Osteoblast (primary cell): ENCODE measurements at regions not wholly inside any gene's neighbourhood (a gene's known extent, or its start where the extent isn't known, plus 50 kb on each side); places are given as distances from the start of the nearest gene placed in this dataset.

Experiments
- DNase-seq: peaks from one replicate; pipeline ENCODE4 v3.0.0; 2011; ENCODE audit warnings: low spot score, mixed read lengths; ENCODE audit not compliant: insufficient read length; ENCODE audit errors: missing footprints
- H2AFZ ChIP-seq: 2 replicates; pipeline ENCODE4 v1.6.0; 2011; ENCODE audit warnings: mild to moderate bottlenecking, low read length
- H3K27ac ChIP-seq: 2 replicates; pipeline ENCODE4 v1.5.1; 2011; ENCODE audit warnings: mild to moderate bottlenecking, low read depth, low read length, moderate library complexity
- H3K27me3 ChIP-seq: 2 replicates; pipeline ENCODE4 v1.6.0; 2012; ENCODE audit warnings: mild to moderate bottlenecking, control low read depth, inconsistent platforms, low read length, moderate library complexity; ENCODE audit not compliant: insufficient read depth
- H3K36me3 ChIP-seq: 2 replicates; pipeline ENCODE4 v1.5.1; 2011; ENCODE audit warnings: mild to moderate bottlenecking, low read length, control low read depth, moderate library complexity; ENCODE audit not compliant: insufficient read depth
- H3K4me1 ChIP-seq: 2 replicates; pipeline ENCODE4 v1.5.1; 2011; ENCODE audit warnings: mild to moderate bottlenecking, low read length, control low read depth, moderate library complexity; ENCODE audit not compliant: insufficient read depth
- H3K4me2 ChIP-seq: 2 replicates; pipeline ENCODE4 v1.6.0; 2011; ENCODE audit warnings: mild to moderate bottlenecking, low read length; ENCODE audit not compliant: insufficient read depth
- H3K4me3 ChIP-seq: fragments of 200-600 bp; sonication (generic); 3 replicates; pipeline ENCODE4 v1.5.1; 2012; ENCODE audit warnings: mild to moderate bottlenecking, low read length, inconsistent platforms; ENCODE audit not compliant: insufficient read depth
- H3K79me2 ChIP-seq: 2 replicates; pipeline ENCODE4 v1.6.0; 2012; ENCODE audit warnings: mild to moderate bottlenecking, low read length, control low read depth, inconsistent platforms; ENCODE audit not compliant: insufficient read depth
- H3K9me3 ChIP-seq: 2 replicates; pipeline ENCODE4 v1.5.1; 2011; ENCODE audit warnings: low read depth, low read length, control low read depth
- H4K20me1 ChIP-seq: 2 replicates; pipeline ENCODE4 v1.6.0; 2012; ENCODE audit warnings: mild to moderate bottlenecking, low read length, control low read depth; ENCODE audit not compliant: insufficient read depth
- CTCF ChIP-seq: IDR thresholded peaks from 2 replicates; pipeline ENCODE4 v1.5.1; 2011; ENCODE audit warnings: mild to moderate bottlenecking, low read depth, low read length, moderate library complexity; ENCODE audit errors: extremely low read depth

- DNase-seq, result no peak
- Histone ChIP-seq H2AFZ (no peak overlapping the region), H3K27ac (no peak overlapping the region), H3K4me2 (no peak overlapping the region), H3K79me2 (no peaks in the 10 kb centered on the region), H4K20me1 (no peaks in the 10 kb centered on the region), H3K4me3 (no peak overlapping the region), H3K27me3 (no peaks in the 10 kb centered on the region), H3K36me3 (no peaks in the 10 kb centered on the region), H3K4me1 (no peaks in the 10 kb centered on the region), H3K9me3 (no peaks in the 10 kb centered on the region)
- TF ChIP-seq CTCF, result no peak
Measured at GRCh38 chr7:12146813-12147212, 64.3 kb upstream of the TMEM106B start.

GRCh38 chr7:12152196-12152918, 58.7 kb upstream of the TMEM106B start:
- TF ChIP-seq CTCF, result no peak
- Histone ChIP-seq H3K4me3 (no peak overlapping the region), H3K27me3 (no peaks in the 10 kb centered on the region), H2AFZ (no peak overlapping the region), H3K4me1 (no peaks in the 10 kb centered on the region), H3K4me2 (no peak overlapping the region), H3K27ac (no peak overlapping the region), H3K9me3 (no peaks in the 10 kb centered on the region), H4K20me1 (no peaks in the 10 kb centered on the region), H3K79me2 (no peaks in the 10 kb centered on the region), H3K36me3 (no peaks in the 10 kb centered on the region)
- DNase-seq, result no peak

- Histone ChIP-seq H2AFZ (no peak overlapping the region), H3K4me2 (no peak overlapping the region), H3K4me3 (no peak overlapping the region), H3K27me3 (no peaks in the 10 kb centered on the region), H3K79me2 (no peaks in the 10 kb centered on the region), H3K36me3 (no peaks in the 10 kb centered on the region), H4K20me1 (no peaks in the 10 kb centered on the region), H3K4me1 (no peaks in the 10 kb centered on the region), H3K27ac (no peak overlapping the region), H3K9me3 (no peaks in the 10 kb centered on the region)
- no peak for DNase-seq
- TF ChIP-seq CTCF, result no peak
Measured at GRCh38 chr7:12154119-12154518, 57.0 kb upstream of the TMEM106B start.

- Histone ChIP-seq H2AFZ (no peak overlapping the region), H3K27me3 (no peaks in the 10 kb centered on the region), H3K4me3 (no peak overlapping the region), H3K79me2 (no peaks in the 10 kb centered on the region), H3K36me3 (no peaks in the 10 kb centered on the region), H3K27ac (no peak overlapping the region), H3K4me2 (no peak overlapping the region), H3K9me3 (no peaks in the 10 kb centered on the region), H4K20me1 (no peaks in the 10 kb centered on the region), H3K4me1 (peaks cover 7% of the 10 kb centered on the region)
- TF ChIP-seq CTCF, result no peak
- no peak for DNase-seq
Measured at GRCh38 chr7:12157517-12157916, 53.6 kb upstream of the TMEM106B start.
